ENCODE measurements at regions not wholly inside any gene's neighbourhood (a gene's known extent, or its start where the extent isn't known, plus 50 kb on each side); places are given as distances from the start of the nearest gene placed in this dataset.

- Histone ChIP-seq H3K4me1 (peaks cover 0 to 7% (median 0%) of the 10 kb centered on the region in 4 donors), H3K4me3 (no peak overlapping the region), H3K27me3 (no peaks in the 10 kb centered on the region), H3K36me3 (no peaks in the 10 kb centered on the region), H3K9me3 (no peaks in the 10 kb centered on the region), H3K27ac (no peak overlapping the region)
- DNase-seq (ENCODE audit: low spot score in 2 of 2): no peak
- TF ChIP-seq CTCF (IDR thresholded peaks at IDR 0.05): no peak
- TF ChIP-seq POLR2A (IDR thresholded peaks at IDR 0.05): no peak
- no peak for TF ChIP-seq EP300 (IDR thresholded peaks at IDR 0.05)
- 80% methylated on average over 6 of the region's 6 CpGs for WGBS, 2 donors
These were observed 104.0 kb upstream of the MAN1A1 start for GRCh38 chr6:119453242-119454200.

- peak overlapping the region in 2 of 4 donors; percentile 38 to 51 for H3K27ac ChIP-seq
- WGBS, 2 donors: 72 to 76% methylated on average over 6 of the region's 6 CpGs
- TF ChIP-seq EP300 (IDR thresholded peaks at IDR 0.05): peak in 1 of 2 donors; percentile 64
- no peak for TF ChIP-seq CTCF (IDR thresholded peaks at IDR 0.05)
These were observed 100.0 kb upstream of the MAN1A1 start for GRCh38 chr6:119449331-119450156.

GRCh38 chr6:119447921-119448320 lies 98.4 kb upstream of the MAN1A1 start:
- Histone ChIP-seq H3K27ac (peak overlapping the region in 1 of 4 donors; percentile 18), H3K36me3 (no peaks in the 10 kb centered on the region), H3K4me1 (peaks cover 0 to 31% (median 9%) of the 10 kb centered on the region in 4 donors), H3K27me3 (no peaks in the 10 kb centered on the region), H3K9me3 (no peaks in the 10 kb centered on the region), H3K4me3 (no peak overlapping the region)
- no peak for DNase-seq (ENCODE audit: low spot score in 2 of 2)
- 90 to 96% methylated on average over 3 of the region's 3 CpGs for WGBS, 2 donors
- TF ChIP-seq EP300 (IDR thresholded peaks at IDR 0.05): no peak

More at GRCh38 chr6:119449331-119450156, 100.0 kb upstream of the MAN1A1 start:
- Histone ChIP-seq H3K36me3 (no peaks in the 10 kb centered on the region), H3K27me3 (no peaks in the 10 kb centered on the region), H3K9me3 (no peaks in the 10 kb centered on the region), H3K4me3 (no peak overlapping the region), H3K4me1 (peaks cover 0 to 31% (median 9%) of the 10 kb centered on the region in 4 donors)
- DNase-seq (ENCODE audit: low spot score in 2 of 2): no peak

- no peaks in the 10 kb centered on the region for H3K36me3 ChIP-seq
- H3K27ac ChIP-seq: peak overlapping the region in 2 of 4 donors; percentile 66 to 75
- H3K27me3 ChIP-seq: no peaks in the 10 kb centered on the region
- no peak overlapping the region for H3K4me3 ChIP-seq
- H3K4me1 ChIP-seq: peaks cover 0 to 31% (median 9%) of the 10 kb centered on the region in 4 donors
- peak in 1 of 2 donors; percentile 76 for DNase-seq (ENCODE audit: low spot score in 2 of 2)
- no peak for TF ChIP-seq POLR2A (IDR thresholded peaks at IDR 0.05)
- peak in 1 of 2 donors; percentile 40 for TF ChIP-seq EP300 (IDR thresholded peaks at IDR 0.05)
- no peaks in the 10 kb centered on the region for H3K9me3 ChIP-seq
- 28 to 33% methylated on average over 2 of the region's 2 CpGs for WGBS, 2 donors
These were observed 97.0 kb upstream of the MAN1A1 start for GRCh38 chr6:119446609-119447008.

- H3K27ac ChIP-seq: peak overlapping the region in 2 of 4 donors; percentile 66 to 75
- peaks cover 0 to 31% (median 9%) of the 10 kb centered on the region in 4 donors for H3K4me1 ChIP-seq
- no peak overlapping the region for H3K4me3 ChIP-seq
- H3K36me3 ChIP-seq: no peaks in the 10 kb centered on the region
- DNase-seq (ENCODE audit: low spot score in 2 of 2): no peak
- no peaks in the 10 kb centered on the region for H3K9me3 ChIP-seq
- 43 to 62% methylated on average over 1 of the region's 1 CpG for WGBS, 2 donors
- no peak for TF ChIP-seq EP300 (IDR thresholded peaks at IDR 0.05)
- TF ChIP-seq CTCF (IDR thresholded peaks at IDR 0.05): no peak
- TF ChIP-seq POLR2A (IDR thresholded peaks at IDR 0.05): no peak
- no peaks in the 10 kb centered on the region for H3K27me3 ChIP-seq
These were observed 96.6 kb upstream of the MAN1A1 start for GRCh38 chr6:119446115-119446554.

Data from tibial nerve (tissue), 4 donors.